Lower lobe of right lung (tissue), 2 donors: ENCODE measurements at regions not wholly inside any gene's neighbourhood (a gene's known extent, or its start where the extent isn't known, plus 50 kb on each side); places are given as distances from the start of the nearest gene placed in this dataset.

Experiments
- ATAC-seq, 2 donors: fragments of 200-7000 bp; cut with Tn5 transposase; one replicate each; pipeline ENCODE4 v1.9.1; 2020 to 2022; ENCODE audit warnings: mild to moderate bottlenecking in 2 of 2, moderate library complexity in 2 of 2
- DNase-seq: peaks from one replicate; pipeline ENCODE4 v3.0.0-alpha.2; 2020
- H3K27ac ChIP-seq: fragments of 200-600 bp; one replicate; pipeline ENCODE4 v1.8.0; 2022
- H3K27me3 ChIP-seq: fragments of 200-600 bp; one replicate; pipeline ENCODE4 v1.8.0; 2022; ENCODE audit warnings: low read depth
- H3K36me3 ChIP-seq: fragments of 200-600 bp; one replicate; pipeline ENCODE4 v1.8.0; 2022; ENCODE audit warnings: mild to moderate bottlenecking
- H3K4me1 ChIP-seq: fragments of 200-600 bp; one replicate; pipeline ENCODE4 v1.8.0; 2022
- H3K4me3 ChIP-seq: fragments of 200-600 bp; one replicate; pipeline ENCODE4 v1.8.0; 2022; ENCODE audit warnings: mild to moderate bottlenecking
- H3K9me3 ChIP-seq: fragments of 200-600 bp; one replicate; pipeline ENCODE4 v1.8.0; 2022
- CTCF ChIP-seq: fragments of 200-600 bp; IDR thresholded peaks from one replicate; pipeline ENCODE4 v1.8.0; 2022; ENCODE audit warnings: antibody characterized with exemption, mild to moderate bottlenecking
- intact Hi-C: fragments of 100-400 bp; cut with DNase I; formaldehyde crosslinking; loops from one replicate; pipeline ENCODE4 v1.11.0; 2022
- donor health status: DM: no; HTN: yes; CAD: no; lungs with severe emphysema.

- Histone ChIP-seq H3K36me3 (no peaks in the 10 kb centered on the region), H3K27ac (no peak overlapping the region), H3K4me1 (no peaks in the 10 kb centered on the region), H3K27me3 (no peaks in the 10 kb centered on the region), H3K4me3 (no peak overlapping the region), H3K9me3 (no peaks in the 10 kb centered on the region)
- DNase-seq (no peak), ATAC-seq (no peak)
- no peak for TF ChIP-seq CTCF
- intact Hi-C loops = no loop called here
Measured at GRCh38 chr4:117357437-117357836, 272.1 kb upstream of the TRAM1L1 start.

- H3K36me3 ChIP-seq = no peaks in the 10 kb centered on the region
- DNase-seq (no peak), ATAC-seq (no peak)
- H3K27me3 ChIP-seq = no peaks in the 10 kb centered on the region
- no peak overlapping the region for H3K4me3 ChIP-seq
- no peak overlapping the region for H3K27ac ChIP-seq
- H3K4me1 ChIP-seq = no peaks in the 10 kb centered on the region
- H3K9me3 ChIP-seq = no peaks in the 10 kb centered on the region
- no peak for TF ChIP-seq CTCF
- intact Hi-C loops = no loop called here
Measured at GRCh38 chr4:117357866-117358265, 272.5 kb upstream of the TRAM1L1 start.

GRCh38 chr4:117370944-117371668 is 285.7 kb upstream of the TRAM1L1 start:
- H3K36me3 ChIP-seq = no peaks in the 10 kb centered on the region
- H3K4me1 ChIP-seq = no peaks in the 10 kb centered on the region
- no peak for TF ChIP-seq CTCF
- ATAC-seq = no peak
- no peak overlapping the region for H3K4me3 ChIP-seq
- intact Hi-C loops = no loop called here
- no peak for DNase-seq
- no peak overlapping the region for H3K27ac ChIP-seq
- no peaks in the 10 kb centered on the region for H3K27me3 ChIP-seq
- H3K9me3 ChIP-seq = no peaks in the 10 kb centered on the region

GRCh38 chr4:117375101-117375500 is 289.7 kb upstream of the TRAM1L1 start:
- no peak overlapping the region for H3K4me3 ChIP-seq
- no peaks in the 10 kb centered on the region for H3K4me1 ChIP-seq
- H3K27me3 ChIP-seq = no peaks in the 10 kb centered on the region
- H3K9me3 ChIP-seq = no peaks in the 10 kb centered on the region
- intact Hi-C loops = no loop called here
- ATAC-seq (no peak), DNase-seq (no peak)
- no peak for TF ChIP-seq CTCF
- H3K27ac ChIP-seq = no peak overlapping the region
- H3K36me3 ChIP-seq = no peaks in the 10 kb centered on the region

- intact Hi-C loops = no loop called here
- Histone ChIP-seq H3K27ac (no peak overlapping the region), H3K9me3 (no peaks in the 10 kb centered on the region), H3K4me1 (no peaks in the 10 kb centered on the region), H3K27me3 (no peaks in the 10 kb centered on the region), H3K36me3 (no peaks in the 10 kb centered on the region), H3K4me3 (no peak overlapping the region)
- no peak for ATAC-seq
- DNase-seq = no peak
- no peak for TF ChIP-seq CTCF
Measured at GRCh38 chr4:117376692-117377091, 291.3 kb upstream of the TRAM1L1 start.
